SH-SY5Y (cell line): ENCODE measurements at regions not wholly inside any gene's neighbourhood (a gene's known extent, or its start where the extent isn't known, plus 50 kb on each side); places are given as distances from the start of the nearest gene placed in this dataset.

Experiments
- GATA2 ChIP-seq: IDR thresholded peaks from 2 replicates; pipeline ENCODE4 v1.6.1; 2011; ENCODE audit warnings: mild to moderate bottlenecking, low read depth, low read length
- GATA3 ChIP-seq: IDR thresholded peaks from 2 replicates; pipeline ENCODE4 v1.6.1; 2011; ENCODE audit warnings: low read depth, mild to moderate bottlenecking, low read length, moderate library complexity

GRCh38 chr17:70995997-70996396 is 826.7 kb downstream of the KCNJ2 start:
- TF ChIP-seq GATA2 (no peak), GATA3 (no peak)
